PC-9 (cell line): ENCODE measurements at regions not wholly inside any gene's neighbourhood (a gene's known extent, or its start where the extent isn't known, plus 50 kb on each side); places are given as distances from the start of the nearest gene placed in this dataset.
"Not testable (repeated sequence)": the region's sequence is repeated elsewhere in the genome, so short reads cannot be mapped to it uniquely, and the experiment has no call there.

Experiments used
- BruUV-seq: library from RNA; stranded (reverse); fragments of 400-500 nt; replicated peaks from 2 replicates; lab custom pipeline; 2021; lab: Mats Ljungman, UMichigan
- CTCF ChIA-PET: fragments of 300-600 bp; sonication (Branson Sonifier 250); formaldehyde crosslinking; loops from one replicate; lab custom pipeline; 2022; ENCODE audit warnings: antibody characterized with exemption; lab: Charles Lee
- POLR2A ChIA-PET: fragments of 300-600 bp; sonication (Branson Sonifier 250); formaldehyde crosslinking; loops from one replicate; lab custom pipeline; 2022; ENCODE audit warnings: antibody characterized with exemption; ENCODE audit not compliant: unreplicated experiment; lab: Charles Lee
- DNase-seq, 2 experiments: peaks; one replicate each; pipeline versions ENCODE4 v3.0.0 to v3.0.0-alpha.2; 2015 to 2022; ENCODE audit warnings: mixed read lengths in 1 of 2
- H2AFZ ChIP-seq: fragments of 200-600 bp; sonication (generic); 2 replicates; pipeline ENCODE4 v1.8.1; 2017; ENCODE audit warnings: antibody characterized with exemption
- H3F3A ChIP-seq: fragments of 200-600 bp; sonication (generic); 2 replicates; pipeline ENCODE4 v1.8.1; 2017; ENCODE audit warnings: antibody characterized with exemption, mild to moderate bottlenecking, low read depth; ENCODE audit not compliant: insufficient read depth
- H3K27ac ChIP-seq: fragments of 200-600 bp; sonication (generic); 2 replicates; pipeline ENCODE4 v1.6.1; 2016; ENCODE audit warnings: mixed run types
- H3K27me3 ChIP-seq: fragments of 200-600 bp; sonication (generic); 2 replicates; pipeline ENCODE4 v1.6.1; 2016; ENCODE audit warnings: low read depth, mixed run types; ENCODE audit not compliant: insufficient read depth
- H3K36me3 ChIP-seq: fragments of 200-600 bp; sonication (generic); 2 replicates; pipeline ENCODE4 v1.6.1; 2016; ENCODE audit warnings: low read depth, mixed run types
- H3K4me1 ChIP-seq: fragments of 200-600 bp; sonication (generic); replicated peaks from 2 replicates; pipeline ENCODE4 v1.6.1; 2016; ENCODE audit warnings: mixed run types; ENCODE audit not compliant: insufficient read depth
- H3K4me2 ChIP-seq: fragments of 200-600 bp; sonication (generic); 2 replicates; pipeline ENCODE4 v1.6.1; 2017; ENCODE audit warnings: mixed run types
- H3K4me3 ChIP-seq: fragments of 200-600 bp; sonication (generic); 2 replicates; pipeline ENCODE4 v1.6.1; 2016; ENCODE audit warnings: mixed run types
- H3K79me2 ChIP-seq: fragments of 200-600 bp; sonication (generic); 2 replicates; pipeline ENCODE4 v1.6.1; 2017; ENCODE audit warnings: low read depth, mixed run types
- H3K9me2 ChIP-seq: fragments of 200-600 bp; sonication (generic); 2 replicates; pipeline ENCODE4 v1.8.1; 2017; ENCODE audit warnings: mild to moderate bottlenecking; ENCODE audit not compliant: insufficient read depth
- H3K9me3 ChIP-seq: fragments of 200-600 bp; sonication (generic); 2 replicates; pipeline ENCODE4 v1.8.1; 2016; ENCODE audit warnings: low read depth; ENCODE audit not compliant: insufficient read depth
- H4K20me1 ChIP-seq: fragments of 200-600 bp; sonication (generic); 2 replicates; pipeline ENCODE4 v1.8.1; 2017; ENCODE audit not compliant: insufficient read depth
- intact Hi-C: fragments of 100-400 bp; cut with micrococcal nuclease; formaldehyde crosslinking; loops from one replicate; pipeline ENCODE4 v1.10.0; 2022; ENCODE audit not compliant: unreplicated experiment

DNA sequence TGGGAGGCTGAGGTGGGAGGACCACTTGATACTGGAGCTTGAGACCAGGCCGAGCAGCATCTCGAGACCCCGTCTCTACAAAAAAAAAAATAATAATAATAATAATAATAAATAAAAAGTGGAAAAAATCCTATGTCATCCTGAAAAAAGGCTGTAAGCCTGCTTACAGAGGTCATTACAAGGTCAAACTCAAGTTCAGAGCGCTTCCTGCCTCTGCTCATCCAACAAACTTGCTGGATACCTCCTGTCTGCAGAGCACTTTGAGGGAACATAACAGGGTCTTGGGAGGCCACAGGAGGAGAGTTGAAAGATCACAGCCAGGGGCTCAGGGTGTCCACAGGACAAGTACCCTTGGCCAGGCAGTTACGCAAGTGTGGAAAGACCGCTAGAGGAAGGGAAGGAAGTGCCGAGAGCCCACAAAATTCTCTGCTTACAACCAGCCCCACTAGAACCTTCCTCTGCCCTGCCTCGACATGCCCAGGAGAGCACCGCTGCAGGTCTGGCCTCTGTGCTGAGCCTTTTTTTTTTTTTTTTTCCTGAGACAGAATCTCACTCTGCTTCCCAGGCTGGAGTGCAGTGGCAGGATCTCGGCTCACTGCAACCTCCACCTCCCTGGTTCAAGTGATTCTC is 92.5 kb downstream of the NSUN5 start:
- H3K27ac ChIP-seq, H3F3A ChIP-seq, H3K4me1 ChIP-seq, CTCF ChIA-PET, H3K27me3 ChIP-seq, H3K9me3 ChIP-seq, H3K4me3 ChIP-seq, DNase-seq, H3K9me2 ChIP-seq, H3K36me3 ChIP-seq, H3K79me2 ChIP-seq, H2AFZ ChIP-seq, intact Hi-C loops, BruUV-seq, POLR2A ChIA-PET, H3K4me2 ChIP-seq, H4K20me1 ChIP-seq: not testable (repeated sequence)

- H3K9me2 ChIP-seq, H3K27me3 ChIP-seq, H3K9me3 ChIP-seq, H2AFZ ChIP-seq, H3K4me3 ChIP-seq, H3K4me1 ChIP-seq, intact Hi-C loops, H3K36me3 ChIP-seq, POLR2A ChIA-PET, H3K27ac ChIP-seq, H3K79me2 ChIP-seq, H3K4me2 ChIP-seq, H3F3A ChIP-seq, DNase-seq, BruUV-seq, H4K20me1 ChIP-seq, CTCF ChIA-PET: not testable (repeated sequence)
Observed at GRCh38 chr7:73215232-73215631, 93.4 kb downstream of the NSUN5 start.

DNA sequence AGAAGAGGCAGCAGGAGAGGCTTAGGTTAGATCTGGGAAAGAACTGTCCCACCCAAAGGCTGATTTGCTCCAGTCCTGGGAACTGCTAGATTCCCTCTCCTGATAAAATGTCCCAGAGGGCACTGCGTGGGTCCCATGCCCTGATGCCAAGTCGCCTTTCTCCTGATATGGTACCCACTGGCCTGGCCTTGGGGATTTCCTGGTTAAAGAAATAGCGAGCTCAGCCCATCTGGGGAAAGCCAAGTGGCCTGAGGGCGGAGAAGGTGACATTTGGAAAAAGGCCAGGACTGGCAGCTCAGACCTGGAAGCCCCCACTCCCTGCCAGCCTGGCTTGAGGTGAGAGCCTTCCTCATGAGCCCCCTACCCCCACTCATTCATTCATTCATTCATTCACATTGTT is 94.2 kb downstream of the NSUN5 start:
- H3F3A ChIP-seq, H3K4me1 ChIP-seq, POLR2A ChIA-PET, H4K20me1 ChIP-seq, H3K79me2 ChIP-seq, BruUV-seq, H3K9me3 ChIP-seq, H3K4me3 ChIP-seq, H3K9me2 ChIP-seq, H3K36me3 ChIP-seq, H2AFZ ChIP-seq, H3K4me2 ChIP-seq, H3K27ac ChIP-seq, intact Hi-C loops, H3K27me3 ChIP-seq, CTCF ChIA-PET: not testable (repeated sequence)
- DNase-seq: peak; percentile 20 to 41

DNA sequence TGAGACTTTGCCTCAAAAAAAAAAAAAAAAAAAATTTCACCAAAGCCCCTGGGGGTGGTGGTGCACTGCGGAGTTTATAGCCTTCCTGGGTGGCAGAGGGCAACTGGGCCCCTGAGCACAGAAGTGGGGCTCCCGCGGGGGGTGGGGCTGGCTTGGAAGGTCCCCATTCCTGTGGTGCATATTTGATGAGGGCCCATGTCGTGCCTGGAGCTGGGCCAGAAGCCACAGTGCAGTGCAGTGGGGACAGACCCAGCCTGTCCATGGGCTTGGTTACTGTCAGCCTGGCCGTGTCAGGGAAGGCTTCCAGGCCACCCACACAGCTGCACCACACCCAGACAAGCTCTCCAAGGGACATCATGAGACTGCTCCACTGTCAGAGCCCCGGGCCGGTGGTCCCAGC is 95.5 kb downstream of the NSUN5 start:
- H3K4me1 ChIP-seq, H3K9me3 ChIP-seq, H4K20me1 ChIP-seq, CTCF ChIA-PET, H3K4me2 ChIP-seq, H3K4me3 ChIP-seq, H3K36me3 ChIP-seq, intact Hi-C loops, H3F3A ChIP-seq, H3K79me2 ChIP-seq, H2AFZ ChIP-seq, H3K27me3 ChIP-seq, H3K9me2 ChIP-seq, POLR2A ChIA-PET, H3K27ac ChIP-seq, BruUV-seq: not testable (repeated sequence)
- DNase-seq: peak in 1 of 2 experiments; percentile 34

- H3K36me3 ChIP-seq, BruUV-seq, H3K27me3 ChIP-seq, H3K4me1 ChIP-seq, H3K9me2 ChIP-seq, H4K20me1 ChIP-seq, intact Hi-C loops, POLR2A ChIA-PET, DNase-seq, H3K79me2 ChIP-seq, H3K4me2 ChIP-seq, H3K4me3 ChIP-seq, H3F3A ChIP-seq, CTCF ChIA-PET, H3K27ac ChIP-seq, H2AFZ ChIP-seq, H3K9me3 ChIP-seq: not testable (repeated sequence)
Observed at GRCh38 chr7:73205594-73205993, 103.0 kb downstream of the NSUN5 start.

GRCh38 chr7:73204898-73205297 is 103.7 kb downstream of the NSUN5 start:
- H3K9me2 ChIP-seq, H3K36me3 ChIP-seq, H3K27me3 ChIP-seq, H3K9me3 ChIP-seq, intact Hi-C loops, CTCF ChIA-PET, BruUV-seq, POLR2A ChIA-PET, H3K79me2 ChIP-seq, H2AFZ ChIP-seq, H3F3A ChIP-seq, H3K4me3 ChIP-seq, H3K4me1 ChIP-seq, H4K20me1 ChIP-seq: not testable (repeated sequence)
- Histone ChIP-seq H3K4me2 (peak overlapping the region; percentile 37; the same call in 1 of the 2 replicates), H3K27ac (peak overlapping the region; percentile 71)
- peak; percentile 70 to 94 for DNase-seq

DNA sequence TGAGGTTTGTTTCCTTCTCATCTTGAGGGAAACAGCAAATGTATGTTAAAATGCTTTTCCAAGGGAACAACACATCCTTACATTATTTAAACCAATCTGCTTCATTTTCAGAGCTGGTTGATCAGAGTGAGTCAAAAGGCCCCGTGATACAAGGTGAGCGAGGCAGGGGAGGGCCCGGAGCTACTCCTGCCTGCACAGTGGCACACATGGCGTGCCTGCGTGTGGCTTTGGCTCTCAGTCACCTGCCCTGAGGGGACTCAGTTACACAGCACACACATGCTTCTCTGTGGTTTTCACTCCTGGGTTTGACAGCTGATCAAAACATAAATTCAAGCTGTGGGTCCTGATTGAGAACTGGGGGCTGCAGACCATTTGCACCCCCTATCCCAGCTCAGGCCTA is 105.3 kb downstream of the NSUN5 start:
- H3K4me1 ChIP-seq, H3F3A ChIP-seq, H3K4me3 ChIP-seq, BruUV-seq, H3K27ac ChIP-seq, H3K36me3 ChIP-seq, POLR2A ChIA-PET, H3K4me2 ChIP-seq, H3K9me3 ChIP-seq, CTCF ChIA-PET, H3K9me2 ChIP-seq, intact Hi-C loops, H4K20me1 ChIP-seq, H2AFZ ChIP-seq, H3K27me3 ChIP-seq, H3K79me2 ChIP-seq: not testable (repeated sequence)
- peak in 1 of 2 experiments; percentile 74 for DNase-seq
